HG03039 (cell line): ENCODE measurements at regions not wholly inside any gene's neighbourhood (a gene's known extent, or its start where the extent isn't known, plus 50 kb on each side); places are given as distances from the start of the nearest gene placed in this dataset.
"Not testable (repeated sequence)": the region's sequence is repeated elsewhere in the genome, so short reads cannot be mapped to it uniquely, and the experiment has no call there.

Source experiments
- ATAC-seq: cut with Tn5 transposase; IDR thresholded peaks from one replicate; pipeline ENCODE4 v1.9.1; 2021; ENCODE audit warnings: mild to moderate bottlenecking, moderate library complexity; ENCODE audit not compliant: unreplicated experiment

DNA sequence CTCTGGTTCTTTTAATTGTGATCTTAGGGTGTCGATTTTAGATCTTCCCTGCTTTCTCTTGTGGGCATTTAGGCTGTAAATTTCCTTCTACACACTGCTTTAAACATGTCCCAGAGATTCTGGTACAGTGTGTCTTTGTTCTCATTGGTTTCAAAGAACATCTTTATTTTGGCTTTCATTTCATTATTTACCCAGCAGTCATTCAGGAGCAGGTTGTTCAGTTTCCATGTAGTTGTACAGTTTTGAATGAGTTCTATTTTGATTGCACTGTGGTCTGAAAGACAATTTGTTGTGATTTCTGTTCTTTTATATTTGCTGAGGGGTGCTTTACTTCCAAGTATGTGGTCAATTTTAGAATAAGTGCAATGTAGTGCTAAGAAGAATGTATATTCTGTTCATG lies 423.8 kb downstream of the PIK3C3 start:
- ATAC-seq, result not testable (repeated sequence)

DNA sequence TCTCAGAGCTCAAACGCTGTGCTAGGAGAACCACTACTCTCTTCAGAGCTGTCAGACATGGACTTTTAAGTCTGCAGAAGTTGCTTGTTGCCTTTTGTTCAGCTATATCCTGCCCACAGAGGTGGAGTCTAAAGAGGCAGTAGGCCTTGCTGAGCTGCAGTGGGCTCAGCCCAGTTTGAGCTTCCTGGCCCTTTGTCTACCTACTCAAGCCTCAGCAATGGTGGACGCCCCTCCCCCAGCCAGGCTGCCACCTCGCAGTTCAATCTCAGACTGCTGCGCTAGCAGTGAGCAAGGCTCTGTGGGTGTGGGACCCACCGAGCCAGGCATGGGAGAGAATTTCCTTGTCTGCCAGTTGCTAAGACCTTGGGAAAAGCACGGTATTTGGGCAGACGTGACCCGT lies 426.2 kb downstream of the PIK3C3 start:
- not testable (repeated sequence) for ATAC-seq

DNA sequence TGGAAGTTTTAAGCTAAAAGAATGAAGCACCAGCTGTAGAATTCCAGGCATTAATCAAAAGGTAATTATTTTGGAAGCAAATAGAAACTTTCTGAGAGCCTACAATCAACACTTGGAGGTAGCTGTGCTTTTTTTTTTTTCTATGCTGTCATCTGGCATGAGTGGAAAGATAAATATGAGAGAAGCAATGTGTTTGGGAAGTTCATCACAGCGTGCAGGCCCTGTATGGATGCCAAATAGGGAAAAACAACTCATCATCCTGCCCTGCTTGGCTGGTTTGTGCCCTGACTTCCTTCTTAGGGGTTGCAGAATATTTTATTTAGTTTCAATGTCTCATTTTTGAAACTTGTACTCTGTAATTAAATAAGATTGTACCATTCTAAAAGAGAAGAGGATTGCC lies 437.4 kb downstream of the PIK3C3 start:
- ATAC-seq, result no peak

DNA sequence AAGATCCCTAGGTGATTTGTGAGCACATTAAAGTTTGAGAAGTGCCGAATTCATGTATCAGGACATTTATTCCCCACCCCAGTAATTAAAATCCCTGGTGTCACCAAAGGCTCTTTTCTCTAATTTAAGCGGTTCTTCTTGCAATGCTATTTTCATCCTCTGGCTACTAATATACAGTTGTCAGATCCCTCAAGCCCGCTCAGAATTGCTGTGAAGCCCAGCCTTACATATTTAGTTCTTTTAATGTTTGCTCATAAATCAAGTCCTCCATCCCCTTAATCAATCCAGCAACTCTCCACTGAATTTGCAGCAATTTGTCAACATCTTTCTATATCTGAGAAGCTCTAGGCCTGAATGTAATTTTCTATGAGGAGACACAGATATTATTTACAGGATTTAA lies 437.9 kb downstream of the PIK3C3 start:
- ATAC-seq, result no peak

DNA sequence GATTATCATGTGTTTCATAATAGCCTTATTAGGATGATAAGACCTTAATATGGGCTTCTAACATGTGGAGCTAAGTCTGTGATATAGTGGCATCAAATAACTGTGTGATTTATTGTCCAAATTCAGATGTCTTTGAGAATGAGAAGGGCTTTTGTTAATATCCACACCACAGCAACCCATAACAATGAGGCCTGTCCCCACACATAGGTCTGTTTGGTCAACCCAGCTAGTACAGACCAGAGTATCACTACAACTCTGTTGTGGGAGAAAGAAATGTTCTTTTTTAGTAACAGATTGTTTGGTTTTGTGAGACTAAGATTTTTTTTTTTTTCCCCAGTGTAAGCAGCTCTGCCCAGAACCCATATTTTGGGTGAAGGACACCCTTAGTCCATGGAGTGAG lies 439.2 kb downstream of the PIK3C3 start:
- ATAC-seq, result no peak

DNA sequence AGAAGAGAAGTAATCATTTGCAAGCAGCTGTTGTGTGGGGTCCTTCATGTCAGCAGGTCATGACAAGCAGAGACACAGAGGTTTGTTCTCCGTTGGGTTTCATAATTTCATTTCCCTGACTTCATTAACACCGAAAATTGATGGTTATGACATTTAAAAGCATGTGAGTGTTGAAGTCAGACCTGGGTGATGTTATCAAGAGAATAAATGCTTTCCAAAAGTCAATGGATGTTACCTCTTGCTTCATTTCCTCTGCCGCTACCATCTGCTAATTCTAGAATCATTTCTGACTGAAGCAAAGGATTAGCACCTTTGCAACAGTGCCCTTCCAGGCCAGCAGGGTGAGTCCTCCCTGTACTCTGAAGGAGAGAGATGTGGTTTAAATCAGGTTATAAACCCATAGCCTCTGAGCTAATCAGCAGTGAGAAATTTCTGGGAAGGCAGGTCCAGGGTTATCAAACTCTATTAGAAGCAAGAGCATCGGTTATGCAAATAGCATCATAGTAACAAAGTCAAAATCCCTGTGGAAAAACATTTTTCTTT lies 446.2 kb downstream of the PIK3C3 start:
- no peak for ATAC-seq

DNA sequence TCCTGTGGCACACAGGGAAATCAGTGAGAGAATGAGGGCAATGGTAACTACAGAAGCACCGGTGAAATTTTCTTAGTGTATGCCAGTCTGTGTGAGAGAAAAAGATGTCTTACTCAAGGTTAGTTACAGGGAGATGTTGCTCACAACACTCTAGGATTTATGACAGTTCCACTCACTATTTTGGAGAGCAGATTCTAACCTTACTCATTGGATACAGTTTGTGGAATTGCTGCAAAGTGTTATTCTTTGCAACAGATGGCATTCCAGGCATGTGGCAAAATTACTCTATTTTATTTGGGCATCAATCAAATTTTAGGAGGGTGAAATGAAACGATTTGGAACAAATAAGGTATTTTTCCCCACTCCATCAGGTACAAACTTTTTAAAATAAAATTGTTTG lies 449.1 kb downstream of the PIK3C3 start:
- no peak for ATAC-seq

DNA sequence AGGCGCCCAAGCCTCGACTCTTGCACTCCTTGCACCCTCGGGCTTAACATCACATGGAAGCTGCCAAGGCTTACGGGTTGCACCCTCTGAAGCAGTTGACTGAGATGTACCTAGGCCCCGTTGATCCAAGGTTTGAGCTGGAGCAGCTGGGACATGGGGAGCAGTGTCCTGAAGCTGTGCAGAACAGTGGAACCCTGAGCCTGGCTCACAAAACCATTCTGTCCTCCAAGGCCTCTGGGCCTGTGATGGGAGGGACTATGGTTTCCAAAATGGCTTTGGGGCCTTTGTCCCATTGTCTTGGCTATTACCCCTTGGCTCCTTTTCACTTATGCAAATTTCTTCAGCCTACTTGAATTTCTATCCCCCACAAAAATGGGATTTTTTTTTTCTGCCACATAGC lies 454.0 kb downstream of the PIK3C3 start:
- no peak for ATAC-seq

DNA sequence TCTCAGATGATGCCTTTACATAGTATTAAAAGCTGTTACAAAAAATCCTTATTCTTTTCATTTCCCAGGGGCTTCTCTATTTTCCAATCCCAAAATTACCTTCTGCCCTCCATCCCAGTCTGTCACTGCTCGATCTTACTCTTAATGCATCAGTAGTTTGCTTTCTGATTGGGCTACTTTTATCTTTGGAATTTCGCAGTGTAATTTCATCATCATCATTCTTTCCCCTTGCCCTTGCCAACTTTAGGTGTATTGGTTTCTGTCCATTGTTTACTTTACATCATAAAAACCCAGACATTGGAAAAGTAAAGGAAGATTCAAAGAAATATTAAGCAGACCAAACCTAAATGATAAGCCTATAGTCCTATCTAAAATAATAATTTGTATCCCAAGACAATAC lies 457.2 kb downstream of the PIK3C3 start:
- no peak for ATAC-seq

DNA sequence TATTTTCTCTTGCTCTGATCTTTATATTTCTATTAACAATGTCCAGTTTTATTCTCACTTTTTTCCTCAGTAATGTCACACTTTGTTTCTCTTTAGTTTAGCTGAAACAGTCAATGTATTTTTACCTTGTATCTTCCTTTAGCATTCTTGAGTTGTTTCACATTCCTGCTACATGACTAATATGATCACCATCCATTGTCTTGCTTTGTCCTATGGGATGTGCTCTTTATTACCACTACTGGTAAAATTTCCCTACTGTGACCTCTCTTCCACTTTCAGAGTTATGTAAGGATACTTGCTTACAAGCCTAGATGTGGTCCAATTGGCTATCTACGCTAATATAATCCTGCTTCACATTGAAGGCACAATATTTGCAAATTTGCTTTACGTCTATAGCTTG lies 457.9 kb downstream of the PIK3C3 start:
- no peak for ATAC-seq

DNA sequence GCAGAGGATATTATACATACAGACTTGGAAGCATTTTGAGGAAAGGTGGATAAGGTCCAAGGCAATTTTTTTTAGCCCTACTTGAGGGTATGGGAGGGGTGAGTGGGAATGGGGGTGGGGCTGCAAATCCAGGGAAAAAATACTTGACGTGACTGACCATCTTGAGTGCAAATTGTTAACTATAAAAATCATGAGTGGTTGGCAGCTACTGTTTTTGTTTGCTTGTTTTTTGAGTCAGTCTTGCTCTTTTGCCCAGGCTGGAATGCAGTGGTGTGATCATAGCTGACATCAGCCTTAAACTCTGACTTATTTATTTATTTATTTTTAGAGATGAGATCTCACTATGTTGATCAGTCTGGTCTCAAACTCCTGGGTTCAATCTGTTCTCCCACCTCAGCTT lies 458.8 kb downstream of the PIK3C3 start:
- no peak for ATAC-seq

DNA sequence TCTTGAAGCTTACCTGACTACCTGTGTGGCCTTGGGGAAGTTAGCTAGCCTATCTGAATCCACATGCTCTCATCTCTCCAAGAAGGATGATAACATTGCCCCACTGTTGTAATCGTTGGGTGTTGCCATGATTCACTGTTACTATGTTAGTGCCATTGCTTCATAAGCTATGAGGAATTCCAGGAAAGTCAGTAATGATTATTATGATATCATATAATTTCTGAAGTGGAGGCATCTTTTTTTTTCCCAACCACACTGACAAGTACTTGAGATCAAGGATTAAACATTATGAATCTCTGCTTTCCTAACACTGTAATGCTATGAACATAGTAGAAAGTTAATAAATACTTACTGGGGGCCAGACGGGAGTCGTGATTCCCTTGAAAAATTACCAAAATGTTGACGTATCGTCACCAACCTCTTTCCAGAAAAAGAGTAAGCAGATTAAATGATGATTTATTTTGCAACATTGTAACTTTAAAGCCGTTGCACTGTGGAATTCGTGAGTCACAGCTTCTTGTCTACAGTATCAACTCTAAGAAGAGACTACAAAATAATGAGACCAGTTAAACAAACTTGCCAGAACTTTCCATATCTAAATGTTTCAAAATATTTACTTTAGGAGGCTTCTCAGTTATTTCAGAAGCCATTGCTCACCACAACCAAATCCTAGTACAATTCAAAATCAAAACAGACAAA lies 459.9 kb downstream of the PIK3C3 start:
- no peak for ATAC-seq

DNA sequence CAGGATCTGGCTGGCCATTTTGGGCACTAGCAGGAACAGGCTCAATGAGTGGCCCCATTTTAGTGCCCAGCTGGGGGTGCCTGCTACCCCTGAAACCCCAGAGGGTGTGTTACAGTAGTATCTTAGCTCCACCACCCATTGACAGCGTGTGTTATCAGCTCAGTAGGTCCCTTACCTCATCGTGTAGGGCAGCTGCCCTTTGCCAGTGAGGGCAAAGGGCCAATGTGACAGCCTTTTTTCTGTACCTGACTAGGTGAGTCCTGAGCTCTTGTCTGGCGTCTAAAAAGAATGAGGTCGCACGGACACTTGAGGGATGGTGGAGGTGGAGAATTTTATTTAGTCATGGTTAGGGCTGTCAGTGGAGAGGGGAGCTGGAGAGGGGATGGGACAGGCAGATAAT lies 462.2 kb downstream of the PIK3C3 start:
- ATAC-seq, result no peak

DNA sequence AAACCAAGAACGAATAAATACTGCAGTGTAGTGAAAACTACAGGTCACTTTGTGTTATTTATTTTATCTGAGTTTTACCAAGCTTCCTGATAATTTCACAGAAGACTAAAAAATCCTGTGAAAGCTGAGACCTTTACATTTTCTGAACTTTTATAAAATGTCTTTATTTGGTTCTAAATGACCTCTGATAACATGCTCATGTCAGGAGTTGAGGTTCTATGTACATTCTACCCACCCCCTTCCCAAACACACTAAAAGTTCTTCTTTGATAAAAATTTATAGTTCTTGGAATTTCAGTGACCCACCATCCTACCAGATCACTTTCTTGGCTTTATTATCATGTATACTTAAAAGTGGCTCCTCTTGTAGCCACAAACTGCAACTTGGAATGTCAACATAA lies 463.1 kb downstream of the PIK3C3 start:
- ATAC-seq, result no peak

DNA sequence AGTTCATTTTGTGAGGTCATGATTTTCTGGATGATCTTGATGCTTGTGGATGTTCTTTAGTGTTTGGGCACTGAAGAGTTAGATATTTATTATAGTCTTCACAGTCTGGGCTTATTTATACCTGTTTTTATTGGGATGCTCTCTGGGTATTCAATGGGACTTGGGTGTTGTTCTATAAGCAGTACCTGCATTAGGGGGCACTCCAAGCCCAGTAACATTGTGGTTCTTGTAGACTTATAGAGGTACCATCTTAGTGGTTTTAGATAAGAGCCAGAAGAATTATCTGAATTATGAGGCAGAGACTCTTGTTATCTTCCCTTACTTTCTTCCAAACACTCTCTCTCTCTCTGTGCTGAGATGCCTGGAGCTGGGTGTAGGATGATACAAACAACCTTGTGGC lies 470.0 kb downstream of the PIK3C3 start:
- no peak for ATAC-seq

DNA sequence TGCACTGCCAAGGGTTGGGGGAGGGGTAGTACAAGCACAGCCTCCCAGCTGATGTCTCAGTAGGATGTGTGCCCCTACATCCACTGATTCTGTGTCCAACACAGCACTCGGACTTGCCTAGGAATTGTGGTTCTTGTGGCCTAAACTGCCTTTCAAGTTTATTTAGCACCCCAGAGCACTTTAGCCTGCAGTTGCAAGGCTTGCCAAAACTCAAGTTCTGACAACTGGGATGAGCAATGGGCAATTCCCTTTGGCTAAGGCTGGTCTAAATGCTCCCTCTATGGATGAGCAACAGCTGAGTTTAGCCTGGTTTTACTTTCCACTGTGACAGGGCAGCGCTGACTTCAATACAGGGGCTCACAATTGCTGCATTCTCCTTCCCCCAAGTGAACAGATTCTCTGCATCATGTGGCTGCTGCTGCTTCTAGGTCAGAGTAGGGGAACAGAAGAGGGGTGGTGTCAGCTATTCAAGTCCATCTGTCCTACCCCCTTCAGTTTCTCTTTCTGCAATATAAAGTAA lies 471.5 kb downstream of the PIK3C3 start:
- ATAC-seq, result no peak

DNA sequence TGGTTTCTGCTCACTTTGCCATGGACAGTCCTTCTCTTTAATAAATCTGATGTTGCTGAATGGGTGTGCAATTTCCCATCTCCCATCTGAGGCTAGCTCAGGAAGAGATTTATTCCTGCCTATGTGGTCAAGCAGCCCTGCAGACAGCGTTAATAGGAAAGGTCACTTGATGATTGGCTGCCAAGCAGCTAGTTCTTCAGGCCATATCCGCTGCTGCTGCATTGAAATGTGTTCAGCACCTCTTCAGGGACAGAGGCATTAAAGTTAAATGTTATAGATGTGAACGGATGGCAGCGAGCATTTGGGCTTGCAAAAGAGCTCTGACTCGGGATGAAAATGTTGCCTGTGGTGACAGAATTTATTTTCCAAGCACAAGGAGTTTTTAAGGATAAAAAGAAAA lies 474.2 kb downstream of the PIK3C3 start:
- ATAC-seq, result no peak

DNA sequence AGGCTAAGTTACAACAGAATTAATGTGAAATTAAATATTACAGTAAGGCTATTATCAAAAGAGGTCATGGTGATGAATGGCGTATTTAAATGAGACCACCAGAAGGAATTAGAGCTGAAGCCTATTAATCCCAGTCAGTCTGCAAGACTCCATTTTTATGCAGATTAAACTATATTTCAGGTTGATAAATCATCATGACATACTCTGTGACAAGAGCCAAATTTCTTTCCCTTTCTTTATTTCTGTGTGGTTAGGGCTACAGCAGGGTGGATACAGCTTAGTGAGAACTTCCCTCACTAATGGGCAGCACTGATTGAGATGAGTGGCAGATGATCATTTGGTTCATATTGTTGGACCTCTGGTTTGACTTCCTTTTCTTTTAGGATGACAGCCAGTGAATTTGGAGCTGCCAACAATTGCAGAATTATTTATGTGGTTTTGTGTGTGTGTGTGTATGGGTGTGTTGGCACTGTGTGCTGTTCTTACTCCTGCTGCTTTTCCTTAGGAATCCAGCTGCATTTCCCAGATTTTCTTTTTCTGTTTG lies 481.3 kb downstream of the PIK3C3 start:
- no peak for ATAC-seq

DNA sequence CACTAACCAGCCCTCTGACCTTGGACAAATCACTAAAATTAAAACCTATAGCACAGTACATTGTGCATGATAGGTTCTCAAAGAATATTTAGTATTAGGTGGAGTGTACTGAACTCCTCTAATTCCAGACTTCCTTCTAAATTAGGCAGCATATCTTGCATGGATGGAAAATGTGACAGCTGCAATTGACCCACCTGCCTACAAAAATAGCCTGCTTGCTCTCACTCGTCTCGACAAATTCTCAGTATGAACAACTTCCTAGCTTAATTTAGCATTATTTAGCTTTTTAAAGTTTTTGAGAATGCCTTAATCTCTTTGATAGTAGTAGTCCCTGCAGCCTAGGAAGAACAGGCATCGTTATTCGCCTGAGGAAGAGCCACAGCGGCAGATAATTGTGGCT lies 482.0 kb downstream of the PIK3C3 start:
- ATAC-seq, result no peak

DNA sequence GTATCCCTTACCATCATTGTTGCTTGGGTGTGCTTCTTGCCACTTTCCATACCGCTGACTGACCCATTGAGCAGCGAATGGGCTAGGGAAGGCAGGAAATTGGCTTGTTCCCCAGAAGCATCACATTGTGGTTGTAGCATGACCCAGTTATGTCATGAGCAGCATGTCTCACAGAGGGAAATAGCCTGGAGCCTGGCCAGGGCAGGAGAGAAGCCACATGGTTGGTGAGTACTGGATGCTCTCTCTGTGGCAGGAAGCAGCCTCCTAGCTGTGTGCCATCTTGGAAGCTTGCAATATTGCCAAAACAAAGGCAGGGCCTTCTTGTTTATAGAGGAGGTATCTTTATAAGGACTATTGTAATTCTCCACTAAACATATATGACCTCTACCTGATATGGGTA lies 482.6 kb downstream of the PIK3C3 start:
- ATAC-seq, result no peak

DNA sequence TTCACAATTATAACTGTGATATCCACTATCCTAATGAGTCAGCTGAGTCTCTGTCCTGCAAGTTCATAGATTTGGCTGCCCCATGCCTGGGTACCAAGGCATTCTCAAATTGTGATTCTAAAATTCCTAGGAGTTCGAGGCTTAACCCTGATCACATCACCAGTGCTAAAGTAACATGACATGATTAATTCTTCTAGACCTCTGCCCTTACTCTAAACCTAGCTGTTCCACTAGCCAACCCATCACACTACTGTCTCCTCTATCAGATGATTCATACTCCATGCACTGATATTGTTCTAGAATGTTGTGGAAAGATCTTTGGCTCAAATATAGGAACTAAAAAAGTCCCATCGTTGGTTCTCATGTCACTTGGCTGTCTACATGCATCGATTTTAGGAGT lies 487.6 kb downstream of the PIK3C3 start:
- no peak for ATAC-seq

DNA sequence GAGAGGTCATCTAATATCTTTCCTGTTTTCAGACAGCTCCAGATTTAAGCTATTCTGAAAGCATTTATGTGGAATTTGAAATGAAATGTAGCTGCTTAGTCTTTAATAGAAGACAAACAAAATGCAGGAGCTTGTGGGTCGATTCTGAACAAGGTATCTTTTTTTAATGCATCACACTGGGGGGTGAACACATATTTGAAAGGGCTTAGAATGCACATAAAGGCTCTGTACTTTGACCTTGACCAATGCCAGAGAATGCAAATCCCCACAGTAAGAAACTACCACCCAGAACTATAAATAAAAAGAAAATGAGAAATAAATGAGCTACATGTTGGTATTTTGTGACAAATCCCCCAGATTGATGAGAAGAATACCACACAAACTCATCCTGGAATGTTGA lies 489.3 kb downstream of the PIK3C3 start:
- ATAC-seq, result no peak

DNA sequence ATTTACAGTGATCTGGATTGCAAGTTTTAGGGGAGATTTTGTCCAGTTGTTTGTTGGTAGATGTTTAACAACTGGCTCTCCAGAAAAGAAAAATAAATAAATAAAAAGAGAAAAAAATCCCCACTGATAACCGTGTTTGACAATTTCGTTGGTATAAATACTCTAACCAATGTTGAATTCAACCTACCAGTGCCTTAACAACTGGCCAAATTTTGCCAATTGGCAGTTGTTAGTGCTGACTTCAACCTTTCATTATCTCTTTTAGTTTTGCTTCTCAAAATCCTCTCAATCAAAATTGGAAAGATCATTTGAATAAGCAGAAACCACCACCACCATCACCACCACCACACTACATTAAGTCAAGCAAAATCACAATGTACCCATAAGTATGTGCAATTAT lies 490.3 kb downstream of the PIK3C3 start:
- ATAC-seq, result no peak
